ENCODE measurements at regions not wholly inside any gene's neighbourhood (a gene's known extent, or its start where the extent isn't known, plus 50 kb on each side); places are given as distances from the start of the nearest gene placed in this dataset.

GRCh38 chr2:173775440-173775839, 189.7 kb downstream of the SP3 start:
- Mint-ChIP-seq H3K4me1 (ENCODE audit: insufficient read depth, unreplicated experiment) (no peaks in the 10 kb centered on the region), H3K4me3 (ENCODE audit: unreplicated experiment) (no peak overlapping the region), H3K36me3 (ENCODE audit: insufficient read depth, unreplicated experiment) (no peaks in the 10 kb centered on the region), H3K27ac (ENCODE audit: low read depth, unreplicated experiment) (no peak overlapping the region), H3K27me3 (ENCODE audit: insufficient read depth, unreplicated experiment) (no peaks in the 10 kb centered on the region), H3K9me3 (ENCODE audit: unreplicated experiment) (no peaks in the 10 kb centered on the region)
- DNase-seq (ENCODE audit: unreplicated experiment), result no peak
- ChIA-PET CTCF (no interaction called here), POLR2A (no interaction called here)
- intact Hi-C loops (cut with micrococcal nuclease), result no loop called here
- BruUV-seq (replicated peaks), result no TSS peak
- no peak for TF ChIP-seq CTCF (IDR thresholded peaks at IDR 0.05; ENCODE audit: unreplicated experiment)

- DNase-seq (ENCODE audit: unreplicated experiment), result no peak
- Mint-ChIP-seq H3K4me3 (ENCODE audit: unreplicated experiment) (no peak overlapping the region), H3K4me1 (ENCODE audit: insufficient read depth, unreplicated experiment) (no peaks in the 10 kb centered on the region), H3K27me3 (ENCODE audit: insufficient read depth, unreplicated experiment) (peaks cover 56% of the 10 kb centered on the region), H3K9me3 (ENCODE audit: unreplicated experiment) (no peaks in the 10 kb centered on the region), H3K27ac (ENCODE audit: low read depth, unreplicated experiment) (no peak overlapping the region), H3K36me3 (ENCODE audit: insufficient read depth, unreplicated experiment) (no peaks in the 10 kb centered on the region)
- no TSS peak for BruUV-seq (replicated peaks)
- intact Hi-C loops (cut with micrococcal nuclease), result no loop called here
- CTCF ChIA-PET, result no interaction called here
- POLR2A ChIA-PET, result no interaction called here
- no peak for TF ChIP-seq CTCF (IDR thresholded peaks at IDR 0.05; ENCODE audit: unreplicated experiment)
Observed at GRCh38 chr2:173782681-173783080, 182.5 kb downstream of the SP3 start.

GRCh38 chr2:173783382-173783781, 181.8 kb downstream of the SP3 start:
- H3K27me3 Mint-ChIP-seq (ENCODE audit: insufficient read depth, unreplicated experiment), result peaks cover 58% of the 10 kb centered on the region
- no TSS peak for BruUV-seq (replicated peaks)
- no peak for DNase-seq (ENCODE audit: unreplicated experiment)
- ChIA-PET CTCF (no interaction called here), POLR2A (no interaction called here)
- H3K36me3 Mint-ChIP-seq (ENCODE audit: insufficient read depth, unreplicated experiment), result no peaks in the 10 kb centered on the region
- H3K4me1 Mint-ChIP-seq (ENCODE audit: insufficient read depth, unreplicated experiment), result no peaks in the 10 kb centered on the region
- H3K27ac Mint-ChIP-seq (ENCODE audit: low read depth, unreplicated experiment), result no peak overlapping the region
- no peak for TF ChIP-seq CTCF (IDR thresholded peaks at IDR 0.05; ENCODE audit: unreplicated experiment)
- intact Hi-C loops (cut with micrococcal nuclease), result no loop called here
- H3K4me3 Mint-ChIP-seq (ENCODE audit: unreplicated experiment), result no peak overlapping the region
- H3K9me3 Mint-ChIP-seq (ENCODE audit: unreplicated experiment), result no peaks in the 10 kb centered on the region

GRCh38 chr2:173785813-173786212, 179.4 kb downstream of the SP3 start:
- BruUV-seq (replicated peaks), result no TSS peak
- no peak overlapping the region for H3K27ac Mint-ChIP-seq (ENCODE audit: low read depth, unreplicated experiment)
- H3K36me3 Mint-ChIP-seq (ENCODE audit: insufficient read depth, unreplicated experiment), result no peaks in the 10 kb centered on the region
- TF ChIP-seq CTCF (IDR thresholded peaks at IDR 0.05; ENCODE audit: unreplicated experiment), result no peak
- no peak overlapping the region for H3K4me3 Mint-ChIP-seq (ENCODE audit: unreplicated experiment)
- POLR2A ChIA-PET, result interaction anchor here (0.7 kb wide), 1 partner anchor 43 kb away, joined by 3 read pairs; no protein-coding TSS in a partner anchor
- peaks cover 58% of the 10 kb centered on the region for H3K27me3 Mint-ChIP-seq (ENCODE audit: insufficient read depth, unreplicated experiment)
- CTCF ChIA-PET, result no interaction called here
- no peaks in the 10 kb centered on the region for H3K4me1 Mint-ChIP-seq (ENCODE audit: insufficient read depth, unreplicated experiment)
- intact Hi-C loops (cut with micrococcal nuclease), result no loop called here
- DNase-seq (ENCODE audit: unreplicated experiment), result no peak
- H3K9me3 Mint-ChIP-seq (ENCODE audit: unreplicated experiment), result no peaks in the 10 kb centered on the region
